NT2/D1 (cell line): ENCODE measurements at regions not wholly inside any gene's neighbourhood (a gene's known extent, or its start where the extent isn't known, plus 50 kb on each side); places are given as distances from the start of the nearest gene placed in this dataset.

ENCODE experiments used
- SUZ12 ChIP-seq: IDR thresholded peaks from 2 replicates; pipeline ENCODE4 v1.6.1; 2011; ENCODE audit not compliant: insufficient read length, insufficient read depth; ENCODE audit errors: extremely low read depth
- YY1 ChIP-seq: IDR thresholded peaks from 2 replicates; pipeline ENCODE4 v1.6.1; 2011; ENCODE audit not compliant: insufficient read length, insufficient read depth
- ZNF274 ChIP-seq: IDR thresholded peaks from 2 replicates; pipeline ENCODE4 v1.6.1; 2011; ENCODE audit warnings: mild to moderate bottlenecking, low read depth, low read length

DNA sequence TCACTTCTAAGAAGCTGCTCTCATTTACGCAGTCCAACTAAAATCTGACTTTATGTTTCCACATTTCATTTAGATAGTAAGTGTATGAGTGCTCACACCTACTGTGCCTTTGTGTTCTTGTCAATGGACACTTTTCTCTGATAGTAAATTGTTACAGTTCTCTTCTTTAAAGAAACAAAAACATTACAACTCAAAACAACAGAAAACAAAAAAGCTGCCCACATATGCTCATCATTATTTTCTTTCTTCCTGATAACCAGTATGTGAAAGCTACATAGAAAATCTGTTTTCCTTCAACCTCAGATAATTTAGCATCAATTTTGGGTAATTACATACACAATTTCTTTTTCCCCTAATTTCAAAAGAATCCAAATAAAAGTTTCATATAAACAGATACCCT, 1247.8 kb upstream of the NXPH2 start:
- TF ChIP-seq ZNF274 = no peak
- no peak for TF ChIP-seq YY1
- no peak for TF ChIP-seq SUZ12
